ENCODE measurements at regions not wholly inside any gene's neighbourhood (a gene's known extent, or its start where the extent isn't known, plus 50 kb on each side); places are given as distances from the start of the nearest gene placed in this dataset.

DNA sequence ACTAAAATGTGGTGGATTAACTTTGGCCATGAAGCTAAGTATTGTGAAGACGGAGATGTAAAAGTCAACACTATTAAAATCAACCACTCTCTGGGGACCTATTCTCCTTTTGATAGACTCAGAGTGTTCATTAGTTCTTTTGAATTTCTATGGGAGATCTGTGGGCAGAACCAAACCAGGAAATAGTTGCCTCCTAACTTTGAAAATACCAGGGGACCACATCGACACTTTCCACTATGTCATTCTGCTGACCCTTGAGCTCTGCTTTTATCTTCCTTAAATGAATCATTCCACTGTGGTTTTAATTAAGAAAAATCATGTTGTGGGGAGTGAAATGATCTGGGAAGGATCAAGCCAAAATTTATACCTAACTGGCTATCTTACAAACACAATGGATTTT lies 960.5 kb downstream of the GATA3 start:
- TF ChIP-seq, protein P1, sequence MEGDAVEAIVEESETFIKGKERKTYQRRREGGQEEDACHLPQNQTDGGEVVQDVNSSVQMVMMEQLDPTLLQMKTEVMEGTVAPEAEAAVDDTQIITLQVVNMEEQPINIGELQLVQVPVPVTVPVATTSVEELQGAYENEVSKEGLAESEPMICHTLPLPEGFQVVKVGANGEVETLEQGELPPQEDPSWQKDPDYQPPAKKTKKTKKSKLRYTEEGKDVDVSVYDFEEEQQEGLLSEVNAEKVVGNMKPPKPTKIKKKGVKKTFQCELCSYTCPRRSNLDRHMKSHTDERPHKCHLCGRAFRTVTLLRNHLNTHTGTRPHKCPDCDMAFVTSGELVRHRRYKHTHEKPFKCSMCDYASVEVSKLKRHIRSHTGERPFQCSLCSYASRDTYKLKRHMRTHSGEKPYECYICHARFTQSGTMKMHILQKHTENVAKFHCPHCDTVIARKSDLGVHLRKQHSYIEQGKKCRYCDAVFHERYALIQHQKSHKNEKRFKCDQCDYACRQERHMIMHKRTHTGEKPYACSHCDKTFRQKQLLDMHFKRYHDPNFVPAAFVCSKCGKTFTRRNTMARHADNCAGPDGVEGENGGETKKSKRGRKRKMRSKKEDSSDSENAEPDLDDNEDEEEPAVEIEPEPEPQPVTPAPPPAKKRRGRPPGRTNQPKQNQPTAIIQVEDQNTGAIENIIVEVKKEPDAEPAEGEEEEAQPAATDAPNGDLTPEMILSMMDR (IDR thresholded peaks at IDR 0.05) = no peak
- TF ChIP-seq POLR2A (IDR thresholded peaks at IDR 0.05) = no peak
